IMR-90 (cell line): ENCODE measurements at regions not wholly inside any gene's neighbourhood (a gene's known extent, or its start where the extent isn't known, plus 50 kb on each side); places are given as distances from the start of the nearest gene placed in this dataset. TPM values are rescaled to one million over a fixed set of nuclear protein-coding genes. Genes with fewer than 3 reads are reported as not detected.

Experiments
- ATAC-seq: fragments of 200-7000 bp; cut with Tn5 transposase; 2 replicates; pipeline ENCODE4 v1.9.1; 2020; ENCODE audit warnings: low read depth, mild to moderate bottlenecking, moderate library complexity
- BruUV-seq: library from RNA; stranded (reverse); fragments of 400-500 nt; replicated peaks from 2 replicates; lab custom pipeline; 2021; lab: Mats Ljungman, UMichigan
- CTCF ChIA-PET: fragments of 300-600 bp; formaldehyde crosslinking; extraction: SDS; loops from one replicate; lab custom pipeline; 2021; ENCODE audit warnings: antibody characterized with exemption; lab: Yijun Ruan, JAX
- POLR2A ChIA-PET: fragments of 300-600 bp; sonication (Branson Sonifier 250); formaldehyde crosslinking; loops from one replicate; lab custom pipeline; 2022; ENCODE audit warnings: antibody characterized with exemption; ENCODE audit not compliant: unreplicated experiment; lab: Charles Lee
- DNase-seq: peaks from one replicate; pipeline ENCODE4 v3.0.0; 2013
- H2AFZ ChIP-seq: replicated peaks from 2 replicates; pipeline ENCODE3; 2013; ENCODE audit warnings: low read length, mild to moderate bottlenecking; ENCODE audit not compliant: poor library complexity
- H2AK5ac ChIP-seq: 2 replicates; pipeline ENCODE4 v1.6.1; 2013; ENCODE audit warnings: low read depth, low read length, inconsistent platforms
- H2AK9ac ChIP-seq: replicated peaks from 2 replicates; pipeline ENCODE3; 2013; ENCODE audit warnings: mild to moderate bottlenecking, low read depth, low read length, moderate library complexity; ENCODE audit not compliant: poor library complexity
- H2BK120ac ChIP-seq: 2 replicates; pipeline ENCODE4 v1.6.1; 2013; ENCODE audit warnings: low read depth, low read length, inconsistent platforms
- H2BK15ac ChIP-seq: 3 replicates; pipeline ENCODE4 v1.6.1; 2013; ENCODE audit warnings: low read depth, low read length, inconsistent platforms
- H2BK20ac ChIP-seq: 2 replicates; pipeline ENCODE4 v1.6.1; 2013; ENCODE audit warnings: low read depth, mild to moderate bottlenecking, inconsistent platforms, low read length, moderate library complexity
- H2BK5ac ChIP-seq: 2 replicates; pipeline ENCODE4 v1.6.1; 2013; ENCODE audit warnings: mild to moderate bottlenecking, low read depth, low read length, inconsistent platforms; ENCODE audit not compliant: poor library complexity, severe bottlenecking
- H3K14ac ChIP-seq: replicated peaks from 2 replicates; pipeline ENCODE4 v1.6.1; 2013; ENCODE audit warnings: low read depth, low read length, inconsistent platforms
- H3K18ac ChIP-seq: 2 replicates; pipeline ENCODE4 v1.6.1; 2013; ENCODE audit warnings: low read depth, low read length, control low read depth
- H3K23ac ChIP-seq: 2 replicates; pipeline ENCODE4 v1.6.1; 2013; ENCODE audit warnings: low read depth, low read length, inconsistent platforms
- H3K27ac ChIP-seq: 2 replicates; pipeline ENCODE4 v1.5.1; 2013; ENCODE audit warnings: mild to moderate bottlenecking, control low read depth, low read length; ENCODE audit not compliant: insufficient read depth
- H3K27me3 ChIP-seq: 2 replicates; pipeline ENCODE4 v1.6.1; 2013; ENCODE audit warnings: low read length; ENCODE audit not compliant: control insufficient read depth, insufficient read depth
- H3K36me3 ChIP-seq: 2 replicates; pipeline ENCODE4 v1.6.1; 2013; ENCODE audit warnings: low read length, mixed read lengths; ENCODE audit not compliant: control insufficient read depth, insufficient read depth
- H3K4ac ChIP-seq: 2 replicates; pipeline ENCODE4 v1.6.1; 2013; ENCODE audit warnings: low read depth, low read length, inconsistent platforms
- H3K4me1 ChIP-seq: 2 replicates; pipeline ENCODE4 v1.6.1; 2013; ENCODE audit warnings: low read length, mixed read lengths; ENCODE audit not compliant: control insufficient read depth, insufficient read depth
- H3K4me2 ChIP-seq: 2 replicates; pipeline ENCODE4 v1.6.1; 2013; ENCODE audit warnings: low read depth, mild to moderate bottlenecking, control low read depth, low read length, moderate library complexity
- H3K4me3 ChIP-seq: 2 replicates; pipeline ENCODE4 v1.5.1; 2013; ENCODE audit warnings: low read depth, mild to moderate bottlenecking, control low read depth, low read length, moderate library complexity; ENCODE audit not compliant: insufficient read depth
- H3K56ac ChIP-seq: 2 replicates; pipeline ENCODE4 v1.6.1; 2013; ENCODE audit warnings: low read length, inconsistent platforms; ENCODE audit not compliant: insufficient read depth; ENCODE audit errors: extremely low read depth
- H3K79me1 ChIP-seq, 2 experiments: 2 replicates each; pipeline ENCODE4 v1.6.1; 2013; ENCODE audit warnings: low read length in 2 of 2, inconsistent platforms in 1 of 2, low read depth in 1 of 2
- H3K9ac ChIP-seq: 2 replicates; pipeline ENCODE4 v1.6.1; 2013; ENCODE audit warnings: low read depth, low read length, control low read depth
- H3K9me1 ChIP-seq: 2 replicates; pipeline ENCODE4 v1.6.1; 2013; ENCODE audit warnings: low read length, inconsistent platforms; ENCODE audit not compliant: insufficient read depth
- H3K9me3 ChIP-seq: 2 replicates; pipeline ENCODE4 v1.6.1; 2013; ENCODE audit warnings: low read length; ENCODE audit not compliant: control insufficient read depth, insufficient read depth
- H4K20me1 ChIP-seq: 2 replicates; pipeline ENCODE4 v1.6.1; 2013; ENCODE audit warnings: low read length, inconsistent platforms; ENCODE audit not compliant: insufficient read depth
- H4K5ac ChIP-seq: 2 replicates; pipeline ENCODE4 v1.6.1; 2013; ENCODE audit warnings: mild to moderate bottlenecking, low read depth, low read length, control low read depth
- H4K8ac ChIP-seq, 2 experiments: 2 replicates each; pipeline ENCODE4 v1.6.1; 2013; ENCODE audit warnings: low read depth in 2 of 2, low read length in 2 of 2, control low read depth in 1 of 2, inconsistent platforms in 1 of 2
- H4K91ac ChIP-seq: 2 replicates; pipeline ENCODE4 v1.6.1; 2013; ENCODE audit warnings: low read depth, low read length, inconsistent platforms; ENCODE audit not compliant: insufficient read depth
- MXI1 ChIP-seq: IDR thresholded peaks from 2 replicates; pipeline ENCODE4 v1.6.1; 2012; ENCODE audit warnings: low read depth, mild to moderate bottlenecking, low read length, moderate library complexity, borderline replicate concordance
- RAD21 ChIP-seq: IDR thresholded peaks from 2 replicates; pipeline ENCODE4 v1.6.1; 2012; ENCODE audit warnings: low read length, improper control_type of control experiment
- RFX5 ChIP-seq: IDR thresholded peaks from 2 replicates; pipeline ENCODE4 v1.8.0; 2012; ENCODE audit warnings: low read depth, mild to moderate bottlenecking, low read length, moderate library complexity
- WGBS, 2 experiments: methylation state at CpG; one replicate each; pipeline versions ENCODE4 v1.1.5 to v1.1.7; 2013; ENCODE audit warnings: missing lambda C conversion rate in 2 of 2; ENCODE audit not compliant: insufficient read length in 1 of 2; ENCODE audit errors: extremely low coverage in 2 of 2; 5-methylcytosine and 5-hydroxymethylcytosine counted together
- dilution Hi-C: fragments of 300-500 bp; cut with HindIII; formaldehyde crosslinking; loops from one replicate; pipeline ENCODE4 v1.14.3; 2018; ENCODE audit warnings: low sequenced_read_pairs; ENCODE audit not compliant: unreplicated experiment
- in situ Hi-C: fragments of 300-500 bp; cut with MboI; formaldehyde crosslinking; loops from 3 replicates; pipeline ENCODE4 v1.14.3; 2019; ENCODE audit warnings: low sequenced_read_pairs, inconsistent platforms, mixed read lengths
- intact Hi-C: fragments of 100-400 bp; cut with micrococcal nuclease; formaldehyde crosslinking; loops from 2 replicates; pipeline ENCODE4 v1.10.0; 2022
- microRNA-seq, 2 experiments: library from miRNA; stranded (forward) in 1 of 2; unstranded in 1 of 2; fragments of 10-50 nt in 1 of 2; fragments of <30 nt in 1 of 2; gene quantifications in 1 of 2; microRNA quantifications in 1 of 2; one replicate each; pipeline versions ENCODE3 to v1.1.0; 2013 to 2020; ENCODE audit not compliant: insufficient read depth in 1 of 2, insufficient read length in 1 of 2, unreplicated experiment in 1 of 2
- small RNA-seq, 5 experiments: library from RNA; depleted of rRNA; stranded (forward); fragments of <200 nt; gene quantifications; one replicate each; pipeline ENCODE3, GENCODE V24; 2012

GRCh38 chr5:69043655-69043996 is 50.2 kb upstream of the SLC30A5 start:
- ChIA-PET POLR2A (interaction anchor here (0.6 kb wide), 1 partner anchor 41 kb away, joined by 4 read pairs; no protein-coding TSS in a partner anchor), CTCF (interaction anchor here (1.5 kb wide), 1 partner anchor 50 kb away, joined by 6 read pairs; the partner anchor contains the start of gene SLC30A5)
- H3K9me3 ChIP-seq, result no peaks in the 10 kb centered on the region
- H4K5ac ChIP-seq, result peak overlapping the region; percentile 76; the same call in 1 of the 2 replicates
- no peaks in the 10 kb centered on the region for H3K4me1 ChIP-seq
- no peak overlapping the region for H3K27ac ChIP-seq
- peak overlapping the region; percentile 91; the same call in 1 of the 2 replicates for H3K4me2 ChIP-seq
- H2AK9ac ChIP-seq, result no peak overlapping the region
- no TSS peak for BruUV-seq
- H3K4ac ChIP-seq, result no peak overlapping the region
- no peaks in the 10 kb centered on the region for H4K20me1 ChIP-seq
- H3K56ac ChIP-seq, result no peak overlapping the region
- no peak overlapping the region for H2BK15ac ChIP-seq
- no peak overlapping the region for H2BK5ac ChIP-seq
- H3K36me3 ChIP-seq, result no peaks in the 10 kb centered on the region
- ATAC-seq (no peak), DNase-seq (no peak)
- H3K79me1 ChIP-seq, result no peaks in the 10 kb centered on the region
- no peak overlapping the region for H3K9ac ChIP-seq
- no peaks in the 10 kb centered on the region; the same call in 1 of the 2 replicates for H3K27me3 ChIP-seq
- no peak overlapping the region for H3K18ac ChIP-seq
- no peak overlapping the region for H4K91ac ChIP-seq
- intact Hi-C loops, result loop anchor here (1.0 to 10.0 kb wide), 3 partner anchors 291 to 1879 kb away; partner anchors contain the start of genes AK6, RAD17 and TAF9
- no peak overlapping the region for H3K23ac ChIP-seq
- H2AFZ ChIP-seq, result no peak overlapping the region
- dilution Hi-C loops, result no loop called here
- no peak overlapping the region for H2AK5ac ChIP-seq
- no peak overlapping the region for H3K14ac ChIP-seq
- in situ Hi-C loops, result no loop called here
- no peaks in the 10 kb centered on the region for H3K9me1 ChIP-seq
- no peak overlapping the region for H3K4me3 ChIP-seq
- no peak for TF ChIP-seq RFX5
- TF ChIP-seq MXI1, result no peak
- TF ChIP-seq RAD21, result no peak
- no peak overlapping the region for H2BK120ac ChIP-seq
- WGBS, 2 experiments, result no CpG with 5 or more reads among the region's 2 CpGs
- peak overlapping the region; percentile 20 to 66; a peak in 2 of 4 replicates for H4K8ac ChIP-seq
- no peak overlapping the region for H2BK20ac ChIP-seq

Small RNA genes lying in the stretch of these regions (microRNA-seq; reads per million reads assigned to microRNA genes)
- gene RF00096 (ENCODE audit: insufficient read depth, insufficient read length) (not detected), gene RN7SKP251 (ENCODE audit: insufficient read depth, insufficient read length) (not detected), gene VWA8P1 (ENCODE audit: insufficient read depth, insufficient read length) (not detected)

Small RNA genes lying in the stretch of these regions (small RNA-seq; reads per million reads assigned to genes)
- 0 to 0.15 (median 0) reads per million in 5 experiments for gene RF00096
- gene RN7SKP251, result 0 reads per million in 5 experiments
- gene VWA8P1, result 0 reads per million in 5 experiments
